Stomach (tissue), 8 donors: ENCODE measurements at regions not wholly inside any gene's neighbourhood (a gene's known extent, or its start where the extent isn't known, plus 50 kb on each side); places are given as distances from the start of the nearest gene placed in this dataset.

ENCODE experiments used
- DNase-seq, 2 donors: peaks; one replicate each; pipeline versions ENCODE4 v3.0.0 to v3.0.0-alpha.2; 2013 to 2019
- H3K27ac ChIP-seq, 5 donors: fragments of 200-600 bp in 4 of 5; sonication (generic) in 4 of 5; one replicate each; pipeline ENCODE4 v1.5.1; 2013 to 2019; ENCODE audit warnings: mild to moderate bottlenecking in 1 of 5, moderate library complexity in 1 of 5
- H3K27me3 ChIP-seq, 3 donors: fragments of 200-600 bp; sonication (generic); one replicate each; pipeline ENCODE4 v1.5.1; 2017 to 2019; ENCODE audit warnings: mixed run types in 1 of 3
- H3K36me3 ChIP-seq, 4 donors: fragments of 200-600 bp; sonication (generic); 1 replicate in 3 of 4; 2 replicates in 1 of 4; pipeline ENCODE4 v1.5.1; 2016 to 2019
- H3K4me1 ChIP-seq, 4 donors: fragments of 200-600 bp; sonication (generic); one replicate each; pipeline ENCODE4 v1.5.1; 2016 to 2019
- H3K4me3 ChIP-seq, 4 donors: fragments of 200-600 bp; sonication (generic) in 3 of 4; one replicate each; pipeline ENCODE4 v1.5.1; 2016 to 2019; ENCODE audit warnings: mild to moderate bottlenecking in 1 of 4
- H3K9me3 ChIP-seq, 4 donors: fragments of 200-600 bp; sonication (generic); one replicate each; pipeline ENCODE4 v1.5.1; 2016 to 2019
- EP300 ChIP-seq: sonication (generic); formaldehyde crosslinking; IDR thresholded peaks from one replicate; pipeline ENCODE4 v1.6.1; 2017; ENCODE audit warnings: antibody characterized with exemption
- POLR2A ChIP-seq, 4 donors: fragments of 450-650 bp; IDR thresholded peaks; one replicate each; pipeline ENCODE4 v1.6.1; 2016; ENCODE audit warnings: antibody characterized with exemption in 4 of 4, control low read depth in 2 of 4, mild to moderate bottlenecking in 1 of 4, moderate library complexity in 1 of 4
- POLR2AphosphoS5 ChIP-seq, 3 donors: sonication (generic); formaldehyde crosslinking; IDR thresholded peaks; one replicate each; pipeline ENCODE4 v1.6.1; 2016; ENCODE audit warnings: antibody characterized with exemption in 3 of 3
- WGBS, 5 donors: extraction: QIAGEN DNeasy Blood & Tissue Kit in 3 of 5; methylation state at CpG; one replicate each; pipeline versions ENCODE4 v1.1.5 to v1.1.7; 2013 to 2018; 5-methylcytosine and 5-hydroxymethylcytosine counted together
- intact Hi-C: fragments of 100-400 bp; cut with DNase I; formaldehyde crosslinking; loops from one replicate; pipeline ENCODE4 v1.15.1; 2023; ENCODE audit warnings: low total_unique reads
- TF ChIP-seq, protein P1 (sequence below), 7 experiments: fragments of 450-650 bp in 4 of 7; fragments of 200-600 bp in 3 of 7; sonication (generic) in 3 of 7; IDR thresholded peaks; one replicate each; pipeline ENCODE4 v1.5.1; 2016 to 2019; ENCODE audit warnings: antibody characterized with exemption in 7 of 7, control low read depth in 2 of 7, mild to moderate bottlenecking in 1 of 7
- donor health status: healthy with polysubstance abuse.
- donor health status: Bipolar disorder and iron deficiency.
- donor health status: healthy.

GRCh38 chr13:73390100-73390499 is 331.3 kb downstream of the KLF5 start:
- Histone ChIP-seq H3K36me3 (no peaks in the 10 kb centered on the region), H3K9me3 (peaks cover 0 to 7% (median 2%) of the 10 kb centered on the region in 4 donors), H3K27me3 (no peaks in the 10 kb centered on the region), H3K27ac (no peak overlapping the region), H3K4me3 (no peak overlapping the region), H3K4me1 (no peaks in the 10 kb centered on the region)
- 91 to 97% (median 93%) methylated on average over 2 of the region's 2 CpGs for WGBS, 5 donors
- TF ChIP-seq POLR2A (IDR thresholded peaks at IDR 0.05): no peak
- TF ChIP-seq, protein P1, sequence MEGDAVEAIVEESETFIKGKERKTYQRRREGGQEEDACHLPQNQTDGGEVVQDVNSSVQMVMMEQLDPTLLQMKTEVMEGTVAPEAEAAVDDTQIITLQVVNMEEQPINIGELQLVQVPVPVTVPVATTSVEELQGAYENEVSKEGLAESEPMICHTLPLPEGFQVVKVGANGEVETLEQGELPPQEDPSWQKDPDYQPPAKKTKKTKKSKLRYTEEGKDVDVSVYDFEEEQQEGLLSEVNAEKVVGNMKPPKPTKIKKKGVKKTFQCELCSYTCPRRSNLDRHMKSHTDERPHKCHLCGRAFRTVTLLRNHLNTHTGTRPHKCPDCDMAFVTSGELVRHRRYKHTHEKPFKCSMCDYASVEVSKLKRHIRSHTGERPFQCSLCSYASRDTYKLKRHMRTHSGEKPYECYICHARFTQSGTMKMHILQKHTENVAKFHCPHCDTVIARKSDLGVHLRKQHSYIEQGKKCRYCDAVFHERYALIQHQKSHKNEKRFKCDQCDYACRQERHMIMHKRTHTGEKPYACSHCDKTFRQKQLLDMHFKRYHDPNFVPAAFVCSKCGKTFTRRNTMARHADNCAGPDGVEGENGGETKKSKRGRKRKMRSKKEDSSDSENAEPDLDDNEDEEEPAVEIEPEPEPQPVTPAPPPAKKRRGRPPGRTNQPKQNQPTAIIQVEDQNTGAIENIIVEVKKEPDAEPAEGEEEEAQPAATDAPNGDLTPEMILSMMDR (IDR thresholded peaks at IDR 0.05): no peak
- no peak for TF ChIP-seq POLR2AphosphoS5 (IDR thresholded peaks at IDR 0.05)
- no peak for TF ChIP-seq EP300
- intact Hi-C loops: no loop called here
- DNase-seq: no peak

DNA sequence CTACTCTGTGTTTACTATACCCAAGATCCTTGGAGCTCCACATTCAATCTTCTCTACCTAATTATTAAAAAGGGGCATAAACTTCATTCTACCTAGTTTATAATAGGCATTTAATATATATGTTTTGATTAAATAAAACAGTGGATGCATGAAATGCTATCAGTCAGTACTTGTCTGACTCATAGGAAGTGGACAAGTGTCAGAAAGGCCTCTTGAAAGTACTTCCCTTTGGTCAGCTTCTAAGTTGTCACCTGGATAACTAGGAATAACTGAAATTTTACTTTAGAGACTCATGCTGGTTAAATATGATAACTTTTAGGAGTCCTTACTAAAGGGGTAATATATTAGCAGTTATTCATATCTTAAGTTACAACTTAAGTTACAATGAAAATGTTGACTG is 329.8 kb downstream of the KLF5 start:
- peaks cover 0 to 7% (median 2%) of the 10 kb centered on the region in 4 donors for H3K9me3 ChIP-seq
- H3K27me3 ChIP-seq: no peaks in the 10 kb centered on the region
- H3K4me1 ChIP-seq: no peaks in the 10 kb centered on the region
- no peaks in the 10 kb centered on the region for H3K36me3 ChIP-seq
- no peak overlapping the region for H3K4me3 ChIP-seq
- intact Hi-C loops: no loop called here
- no peak overlapping the region for H3K27ac ChIP-seq
- no peak for DNase-seq
- TF ChIP-seq POLR2A (IDR thresholded peaks at IDR 0.05): no peak
- no peak for TF ChIP-seq POLR2AphosphoS5 (IDR thresholded peaks at IDR 0.05)
- TF ChIP-seq, protein P1 (IDR thresholded peaks at IDR 0.05): no peak
- no peak for TF ChIP-seq EP300

GRCh38 chr13:73387318-73387717 is 328.5 kb downstream of the KLF5 start:
- intact Hi-C loops: no loop called here

DNA sequence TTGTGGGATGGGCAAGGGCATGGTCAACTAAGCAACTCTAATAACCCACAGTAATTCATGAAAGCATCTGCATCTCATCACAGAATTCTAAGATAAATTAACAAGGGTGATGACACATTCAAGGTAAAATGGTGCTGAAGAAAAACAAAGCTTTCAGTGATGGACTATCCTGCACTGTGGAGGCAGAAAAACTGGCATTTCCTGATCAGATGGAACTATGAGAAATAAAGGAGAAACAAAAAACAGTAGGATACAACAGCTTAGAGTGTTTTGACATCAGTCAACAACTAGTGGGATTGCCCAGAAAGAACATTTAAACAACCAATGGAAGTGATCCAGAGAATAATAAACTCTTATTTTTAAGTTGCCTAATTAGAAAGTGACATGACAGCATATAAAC is 327.0 kb downstream of the KLF5 start:
- no peaks in the 10 kb centered on the region for H3K4me1 ChIP-seq
- H3K9me3 ChIP-seq: peaks cover 0 to 4% (median 2%) of the 10 kb centered on the region in 4 donors
- no peak overlapping the region for H3K27ac ChIP-seq
- no peak overlapping the region for H3K4me3 ChIP-seq
- no peaks in the 10 kb centered on the region for H3K27me3 ChIP-seq
- TF ChIP-seq POLR2AphosphoS5 (IDR thresholded peaks at IDR 0.05) (no peak), EP300 (no peak), POLR2A (IDR thresholded peaks at IDR 0.05) (no peak)
- TF ChIP-seq, protein P1 (IDR thresholded peaks at IDR 0.05): no peak
- no peak for DNase-seq
- no peaks in the 10 kb centered on the region for H3K36me3 ChIP-seq
- intact Hi-C loops: no loop called here

More at GRCh38 chr13:73387318-73387717, 328.5 kb downstream of the KLF5 start:
- WGBS, 5 donors: 83 to 98% (median 91%) methylated on average over 6 of the region's 6 CpGs
- H3K36me3 ChIP-seq: no peaks in the 10 kb centered on the region
- peaks cover 0 to 7% (median 2%) of the 10 kb centered on the region in 4 donors for H3K9me3 ChIP-seq
- H3K4me3 ChIP-seq: no peak overlapping the region
- no peaks in the 10 kb centered on the region for H3K4me1 ChIP-seq
- TF ChIP-seq, protein P1 (IDR thresholded peaks at IDR 0.05): no peak
- TF ChIP-seq POLR2AphosphoS5 (IDR thresholded peaks at IDR 0.05): no peak
- no peak for TF ChIP-seq POLR2A (IDR thresholded peaks at IDR 0.05)
- no peak for TF ChIP-seq EP300
- no peak for DNase-seq
- H3K27ac ChIP-seq: no peak overlapping the region
- no peaks in the 10 kb centered on the region for H3K27me3 ChIP-seq
